ENCODE measurements at regions not wholly inside any gene's neighbourhood (a gene's known extent, or its start where the extent isn't known, plus 50 kb on each side); places are given as distances from the start of the nearest gene placed in this dataset.

- no peak for DNase-seq (ENCODE audit: low read depth)
- H3K4me3 ChIP-seq (ENCODE audit: low read depth, low read length), result no peak overlapping the region
- no peak for TF ChIP-seq CTCF (IDR thresholded peaks at IDR 0.05; ENCODE audit: control insufficient read depth, extremely low read depth, insufficient read depth)
Observed at GRCh38 chr11:91587131-91587530, 637.5 kb upstream of the FAT3 start.

DNA sequence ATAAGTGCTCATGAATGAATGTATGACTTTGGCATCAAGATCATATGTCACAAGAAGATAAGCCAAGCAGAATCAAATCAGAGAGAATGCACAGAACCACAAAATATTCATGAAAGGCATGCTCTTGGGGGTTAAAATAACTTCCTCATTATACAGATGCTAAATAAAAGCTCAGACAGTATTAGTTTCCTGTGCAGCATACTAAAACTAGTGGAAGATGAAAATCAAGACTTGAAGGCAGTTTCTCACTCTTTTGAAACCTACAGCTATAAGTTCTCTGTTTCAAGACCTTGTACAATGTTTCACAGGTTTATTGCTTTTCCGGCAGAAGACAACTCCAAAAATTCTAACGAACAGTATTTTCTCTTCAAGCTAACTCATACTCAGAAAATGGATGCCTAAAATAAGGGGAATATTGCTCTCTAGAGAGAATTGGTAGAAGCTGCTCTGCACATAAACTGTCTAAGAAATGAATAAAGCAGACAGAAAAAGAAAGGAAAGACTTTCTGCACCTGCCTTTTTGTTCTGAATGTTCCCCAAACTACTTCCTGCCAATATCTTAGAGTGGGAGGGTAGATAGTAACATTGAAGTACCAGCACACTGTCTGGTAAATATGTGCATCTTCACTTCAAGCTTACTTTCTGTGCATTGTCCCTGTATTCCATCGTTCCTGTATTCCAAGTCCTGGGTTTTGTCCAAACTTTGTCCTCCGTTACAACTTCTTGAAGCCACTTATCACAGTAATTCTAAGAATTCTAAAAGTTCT lies 639.4 kb upstream of the FAT3 start:
- H3K4me3 ChIP-seq (ENCODE audit: low read depth, low read length), result no peak overlapping the region
- no peak for TF ChIP-seq CTCF (IDR thresholded peaks at IDR 0.05; ENCODE audit: control insufficient read depth, extremely low read depth, insufficient read depth)
- DNase-seq (ENCODE audit: low read depth), result no peak

GRCh38 chr11:91563176-91563575 lies 661.4 kb upstream of the FAT3 start:
- no peak overlapping the region for H3K4me3 ChIP-seq (ENCODE audit: low read depth, low read length)
- no peak for DNase-seq (ENCODE audit: low read depth)
- no peak for TF ChIP-seq CTCF (IDR thresholded peaks at IDR 0.05; ENCODE audit: control insufficient read depth, extremely low read depth, insufficient read depth)

- no peak overlapping the region for H3K4me3 ChIP-seq (ENCODE audit: low read depth, low read length)
- no peak for TF ChIP-seq CTCF (IDR thresholded peaks at IDR 0.05; ENCODE audit: control insufficient read depth, extremely low read depth, insufficient read depth)
- DNase-seq (ENCODE audit: low read depth), result no peak
Observed at GRCh38 chr11:91560434-91560833, 664.2 kb upstream of the FAT3 start.

GRCh38 chr11:91538065-91538464 lies 686.6 kb upstream of the FAT3 start:
- DNase-seq (ENCODE audit: low read depth), result no peak
- no peak for TF ChIP-seq CTCF (IDR thresholded peaks at IDR 0.05; ENCODE audit: control insufficient read depth, extremely low read depth, insufficient read depth)
- no peak overlapping the region for H3K4me3 ChIP-seq (ENCODE audit: low read depth, low read length)

DNA sequence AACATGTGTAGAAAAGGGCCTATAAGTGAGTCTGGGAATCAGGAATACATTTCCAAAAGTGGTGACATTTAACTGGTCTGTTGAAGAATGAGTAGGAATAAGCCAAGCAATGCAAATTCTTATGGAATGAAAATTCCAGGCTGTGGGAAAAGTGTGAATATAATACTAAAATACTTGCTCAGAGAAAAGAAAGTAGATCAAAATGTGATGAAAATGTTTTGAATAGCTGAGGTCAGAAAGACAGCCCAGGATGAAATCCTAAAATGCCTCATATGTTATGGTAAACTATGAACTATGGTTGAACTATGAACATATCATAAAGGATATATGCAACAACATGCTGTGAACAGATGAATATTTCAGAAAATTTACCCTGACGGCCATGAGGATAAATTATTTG lies 688.3 kb upstream of the FAT3 start:
- TF ChIP-seq CTCF (IDR thresholded peaks at IDR 0.05; ENCODE audit: control insufficient read depth, extremely low read depth, insufficient read depth), result no peak
- DNase-seq (ENCODE audit: low read depth), result no peak
- H3K4me3 ChIP-seq (ENCODE audit: low read depth, low read length), result no peak overlapping the region

DNA sequence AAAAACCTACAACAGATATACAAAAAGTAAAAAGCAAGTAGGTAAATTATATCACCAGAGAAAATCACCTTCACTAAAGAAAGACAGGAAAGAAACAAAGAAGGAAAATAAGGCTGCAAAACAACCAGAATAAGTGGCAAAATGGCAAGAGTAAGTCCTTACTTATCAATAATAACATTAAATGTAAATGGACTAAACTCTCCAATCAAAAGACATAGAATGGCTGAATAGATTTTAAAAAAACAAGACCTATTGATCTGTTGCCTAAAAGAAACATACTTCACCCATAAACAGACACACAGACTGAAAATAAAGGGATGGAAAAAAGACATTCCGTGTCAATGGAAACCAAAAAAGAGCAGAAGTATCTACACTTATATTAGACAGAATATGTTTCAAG lies 695.7 kb upstream of the FAT3 start:
- no peak overlapping the region for H3K4me3 ChIP-seq (ENCODE audit: low read depth, low read length)
- no peak for TF ChIP-seq CTCF (IDR thresholded peaks at IDR 0.05; ENCODE audit: control insufficient read depth, extremely low read depth, insufficient read depth)
- no peak for DNase-seq (ENCODE audit: low read depth)

Data from LNCaP clone FGC (cell line).